ENCODE measurements at regions not wholly inside any gene's neighbourhood (a gene's known extent, or its start where the extent isn't known, plus 50 kb on each side); places are given as distances from the start of the nearest gene placed in this dataset.

GRCh38 chr3:8097690-8098089 is 403.9 kb upstream of the LMCD1 start:
- TF ChIP-seq CTCF (IDR thresholded peaks at IDR 0.05; ENCODE audit: low read depth, low read length, poor library complexity, severe bottlenecking): no peak
- no peak for TF ChIP-seq EZH2phosphoT487 (IDR thresholded peaks at IDR 0.05; ENCODE audit: borderline replicate concordance, low read length)

Measured in DOHH2 (cell line).